Breast epithelium (tissue), 3 donors: ENCODE measurements at regions not wholly inside any gene's neighbourhood (a gene's known extent, or its start where the extent isn't known, plus 50 kb on each side); places are given as distances from the start of the nearest gene placed in this dataset.

Experiments
- CTCF ChIP-seq, 3 donors: fragments of 450-650 bp; IDR thresholded peaks; one replicate each; pipeline ENCODE4 v1.5.1; 2016 to 2017; ENCODE audit warnings: antibody characterized with exemption in 3 of 3, mild to moderate bottlenecking in 3 of 3, moderate library complexity in 3 of 3
- POLR2A ChIP-seq: fragments of 450-650 bp; IDR thresholded peaks from one replicate; pipeline ENCODE4 v1.6.1; 2016; ENCODE audit warnings: antibody characterized with exemption, mild to moderate bottlenecking, moderate library complexity

- no peak for TF ChIP-seq POLR2A
- no peak for TF ChIP-seq CTCF (IDR thresholded peaks at IDR 0.05)
These were observed 655.5 kb upstream of the ID2 start for GRCh38 chr2:8026381-8026780.
